ENCODE measurements at regions not wholly inside any gene's neighbourhood (a gene's known extent, or its start where the extent isn't known, plus 50 kb on each side); places are given as distances from the start of the nearest gene placed in this dataset.

GRCh38 chr6:15960740-15961634 is 167.9 kb upstream of the MYLIP start (continued):
- TF ChIP-seq SKIL (IDR thresholded peaks at IDR 0.05; ENCODE audit: low read depth, poor library complexity, severe bottlenecking) (no peak), IKZF2 (IDR thresholded peaks at IDR 0.05) (no peak), DPF2 (IDR thresholded peaks at IDR 0.05) (no peak), MXI1 (IDR thresholded peaks at IDR 0.05; ENCODE audit: low read depth, low read length) (no peak), NBN (IDR thresholded peaks at IDR 0.05) (no peak), TCF3 (IDR thresholded peaks at IDR 0.05; ENCODE audit: borderline replicate concordance, insufficient read depth, low read depth, low read length) (no peak), RFX5 (IDR thresholded peaks at IDR 0.05; ENCODE audit: low read depth, low read length) (no peak), HCFC1 (IDR thresholded peaks at IDR 0.05; ENCODE audit: low read length) (peak; percentile 44), MLLT1 (IDR thresholded peaks at IDR 0.05) (0 out of 2 replicates have a peak, but pooled peaks have one; percentile 5), WRNIP1 (IDR thresholded peaks at IDR 0.05; ENCODE audit: borderline replicate concordance, low read depth, low read length) (no peak), NKRF (conservative IDR thresholded peaks at IDR 0.05) (no peak), SPI1 (IDR thresholded peaks at IDR 0.05; ENCODE audit: borderline replicate concordance, insufficient read depth, low read depth, low read length) (peak; percentile 86), FOXK2 (IDR thresholded peaks at IDR 0.05) (no peak), FOS (IDR thresholded peaks at IDR 0.05; ENCODE audit: borderline replicate concordance, extremely low read depth, insufficient read length) (no peak), SP1 (IDR thresholded peaks at IDR 0.05; ENCODE audit: low read depth, low read length) (no peak), EP300 (IDR thresholded peaks at IDR 0.05; ENCODE audit: borderline replicate concordance in 1 of 2, control insufficient read depth in 1 of 2, low read depth in 2 of 2, low read length in 2 of 2) (no peak), POU2F2 (IDR thresholded peaks at IDR 0.05; ENCODE audit: borderline replicate concordance, low read depth, low read length) (no peak), BCL3 (IDR thresholded peaks at IDR 0.05; ENCODE audit: borderline replicate concordance, insufficient read depth, low read depth, low read length, poor library complexity, severe bottlenecking) (no peak), BMI1 (IDR thresholded peaks at IDR 0.05; ENCODE audit: borderline replicate concordance) (no peak), PML (IDR thresholded peaks at IDR 0.05; ENCODE audit: low read length) (no peak), NR2F1 (conservative IDR thresholded peaks at IDR 0.05) (no peak), ZZZ3 (IDR thresholded peaks at IDR 0.05; ENCODE audit: control insufficient read depth, insufficient read length, low read depth) (no peak), MTA2 (IDR thresholded peaks at IDR 0.05; ENCODE audit: low read depth) (no peak), PAX8 (IDR thresholded peaks at IDR 0.05) (no peak), POLR2AphosphoS2 (IDR thresholded peaks at IDR 0.05; ENCODE audit: low read depth, low read length) (no peak)

All from GM12878 (cell line).